Esophagus muscularis mucosa (tissue), 3 donors: ENCODE measurements at regions not wholly inside any gene's neighbourhood (a gene's known extent, or its start where the extent isn't known, plus 50 kb on each side); places are given as distances from the start of the nearest gene placed in this dataset.

ENCODE experiments used
- CTCF ChIP-seq, 3 experiments: fragments of 200-600 bp in 2 of 3; fragments of 450-650 bp in 1 of 3; sonication (generic) in 2 of 3; IDR thresholded peaks; one replicate each; pipeline ENCODE4 v1.5.1; 2017 to 2019; ENCODE audit warnings: antibody characterized with exemption in 3 of 3, mild to moderate bottlenecking in 2 of 3, moderate library complexity in 1 of 3
- POLR2A ChIP-seq: fragments of 450-650 bp; IDR thresholded peaks from one replicate; pipeline ENCODE4 v1.6.1; 2017; ENCODE audit warnings: antibody characterized with exemption, moderate library complexity, mild to moderate bottlenecking, low read depth
- POLR2AphosphoS5 ChIP-seq, 2 donors: sonication (generic); formaldehyde crosslinking; IDR thresholded peaks; one replicate each; pipeline ENCODE4 v1.6.1; 2017; ENCODE audit warnings: antibody characterized with exemption in 2 of 2

GRCh38 chr19:28283592-28283991 is 929.4 kb downstream of the UQCRFS1 start:
- TF ChIP-seq CTCF (IDR thresholded peaks at IDR 0.05) (no peak), POLR2AphosphoS5 (IDR thresholded peaks at IDR 0.05) (no peak), POLR2A (no peak)
